ENCODE measurements at regions not wholly inside any gene's neighbourhood (a gene's known extent, or its start where the extent isn't known, plus 50 kb on each side); places are given as distances from the start of the nearest gene placed in this dataset.

DNA sequence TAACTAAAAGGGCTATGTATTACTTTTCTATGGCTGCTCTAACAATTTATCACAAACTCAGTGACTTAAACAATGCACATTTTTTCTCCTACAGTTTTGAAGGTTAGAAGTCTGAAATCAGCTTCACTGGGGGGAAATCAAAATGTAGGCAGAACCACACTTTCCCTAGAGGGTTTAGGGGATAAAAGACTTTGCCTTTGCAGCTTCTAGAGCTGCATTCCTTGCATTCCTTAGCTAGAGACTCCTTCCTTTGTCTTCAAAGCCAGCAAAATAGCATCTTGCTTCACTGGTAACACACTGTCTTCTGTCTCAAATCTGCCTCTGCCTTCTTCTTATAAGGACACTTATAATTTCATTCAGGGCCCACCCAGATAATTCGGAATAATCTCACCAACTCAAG lies 152.4 kb upstream of the SPIN4 start:
- peaks cover 32% of the 10 kb centered on the region for H3K9me3 Mint-ChIP-seq
- no peak for DNase-seq (ENCODE audit: low spot score in 2 of 2, unreplicated experiment in 2 of 2)
- H3K4me3 Mint-ChIP-seq, result no peak overlapping the region
- H3K27ac Mint-ChIP-seq, result peak overlapping the region; percentile 83
- H3K4me1 Mint-ChIP-seq, result peaks cover 6% of the 10 kb centered on the region
- H3K27me3 Mint-ChIP-seq (ENCODE audit: low read depth), result no peaks in the 10 kb centered on the region
- TF ChIP-seq, protein P1, sequence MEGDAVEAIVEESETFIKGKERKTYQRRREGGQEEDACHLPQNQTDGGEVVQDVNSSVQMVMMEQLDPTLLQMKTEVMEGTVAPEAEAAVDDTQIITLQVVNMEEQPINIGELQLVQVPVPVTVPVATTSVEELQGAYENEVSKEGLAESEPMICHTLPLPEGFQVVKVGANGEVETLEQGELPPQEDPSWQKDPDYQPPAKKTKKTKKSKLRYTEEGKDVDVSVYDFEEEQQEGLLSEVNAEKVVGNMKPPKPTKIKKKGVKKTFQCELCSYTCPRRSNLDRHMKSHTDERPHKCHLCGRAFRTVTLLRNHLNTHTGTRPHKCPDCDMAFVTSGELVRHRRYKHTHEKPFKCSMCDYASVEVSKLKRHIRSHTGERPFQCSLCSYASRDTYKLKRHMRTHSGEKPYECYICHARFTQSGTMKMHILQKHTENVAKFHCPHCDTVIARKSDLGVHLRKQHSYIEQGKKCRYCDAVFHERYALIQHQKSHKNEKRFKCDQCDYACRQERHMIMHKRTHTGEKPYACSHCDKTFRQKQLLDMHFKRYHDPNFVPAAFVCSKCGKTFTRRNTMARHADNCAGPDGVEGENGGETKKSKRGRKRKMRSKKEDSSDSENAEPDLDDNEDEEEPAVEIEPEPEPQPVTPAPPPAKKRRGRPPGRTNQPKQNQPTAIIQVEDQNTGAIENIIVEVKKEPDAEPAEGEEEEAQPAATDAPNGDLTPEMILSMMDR (IDR thresholded peaks at IDR 0.05; ENCODE audit: unreplicated experiment), result no peak
- peaks cover 9% of the 10 kb centered on the region for H3K36me3 Mint-ChIP-seq

DNA sequence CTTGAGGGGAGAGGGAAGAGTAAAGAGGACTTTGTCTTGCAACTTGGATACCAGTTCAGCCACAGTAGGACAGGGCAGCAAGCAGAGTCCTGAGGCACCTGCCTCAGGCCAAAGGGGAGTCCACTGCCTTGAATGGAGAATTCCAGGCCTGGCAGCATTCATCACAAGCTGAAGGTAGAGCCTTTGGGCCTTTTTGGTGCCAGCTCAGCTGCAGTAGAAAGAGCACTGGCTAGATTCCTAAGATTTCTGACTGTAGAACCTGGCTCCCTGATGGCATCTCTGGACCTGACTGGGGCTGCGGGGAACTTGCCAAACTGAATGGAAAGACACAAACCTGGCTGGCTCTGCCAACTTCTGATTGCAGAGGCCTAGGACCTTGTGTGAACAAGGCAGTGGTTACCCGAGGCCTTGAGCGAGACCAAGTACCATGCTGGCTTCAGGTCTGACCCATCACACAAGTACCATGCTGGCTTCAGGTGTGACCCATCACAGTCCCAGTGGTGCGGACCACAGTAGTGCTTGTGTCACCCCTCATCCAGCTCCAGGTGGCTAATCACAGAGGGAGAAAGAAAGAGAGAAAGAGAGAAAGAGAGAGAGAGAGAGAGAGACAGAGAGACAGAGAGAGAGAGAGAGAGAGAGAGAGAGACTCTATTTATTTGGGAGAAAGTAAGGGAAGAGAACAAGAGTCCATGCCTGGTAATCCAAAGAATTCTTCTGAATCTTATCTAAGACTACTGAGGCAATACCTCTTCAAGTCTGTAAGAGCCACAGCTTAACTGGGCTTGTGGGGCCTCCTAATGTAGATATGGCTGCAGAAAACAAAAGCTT lies 137.6 kb upstream of the SPIN4 start:
- H3K9me3 Mint-ChIP-seq, result peaks cover 64% of the 10 kb centered on the region
- H3K36me3 Mint-ChIP-seq, result peaks cover 41% of the 10 kb centered on the region
- H3K4me3 Mint-ChIP-seq, result no peak overlapping the region
- no peak for DNase-seq (ENCODE audit: low spot score in 2 of 2, unreplicated experiment in 2 of 2)
- TF ChIP-seq, protein P1 (IDR thresholded peaks at IDR 0.05; ENCODE audit: unreplicated experiment), result no peak
- no peaks in the 10 kb centered on the region for H3K4me1 Mint-ChIP-seq
- H3K27me3 Mint-ChIP-seq (ENCODE audit: low read depth), result no peaks in the 10 kb centered on the region
- H3K27ac Mint-ChIP-seq, result no peak overlapping the region

DNA sequence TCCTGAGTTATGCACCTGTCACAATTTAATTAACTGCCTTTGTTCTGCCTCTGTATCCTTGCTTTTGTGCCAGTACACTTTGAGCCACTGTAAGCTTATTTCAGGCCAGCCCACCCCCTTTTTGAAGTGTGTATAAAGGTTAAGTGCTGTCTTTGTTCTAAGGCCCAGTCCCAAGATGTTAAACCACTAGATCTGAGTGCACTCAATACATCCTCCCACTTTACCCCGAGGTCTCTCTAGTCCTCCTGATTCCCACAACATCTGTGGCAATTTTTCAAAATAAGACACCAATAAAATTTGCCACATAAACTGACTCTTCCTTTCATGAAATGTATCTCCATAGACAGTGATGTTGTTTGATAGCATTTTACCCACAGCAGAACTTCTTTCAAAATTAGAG lies 124.1 kb upstream of the SPIN4 start:
- no peaks in the 10 kb centered on the region for H3K27me3 Mint-ChIP-seq (ENCODE audit: low read depth)
- H3K36me3 Mint-ChIP-seq, result peaks cover 55% of the 10 kb centered on the region
- no peak overlapping the region for H3K27ac Mint-ChIP-seq
- H3K4me3 Mint-ChIP-seq, result no peak overlapping the region
- peaks cover 68% of the 10 kb centered on the region for H3K9me3 Mint-ChIP-seq
- H3K4me1 Mint-ChIP-seq, result no peaks in the 10 kb centered on the region
- TF ChIP-seq, protein P1 (IDR thresholded peaks at IDR 0.05; ENCODE audit: unreplicated experiment), result no peak
- DNase-seq (ENCODE audit: low spot score in 2 of 2, unreplicated experiment in 2 of 2), result no peak

DNA sequence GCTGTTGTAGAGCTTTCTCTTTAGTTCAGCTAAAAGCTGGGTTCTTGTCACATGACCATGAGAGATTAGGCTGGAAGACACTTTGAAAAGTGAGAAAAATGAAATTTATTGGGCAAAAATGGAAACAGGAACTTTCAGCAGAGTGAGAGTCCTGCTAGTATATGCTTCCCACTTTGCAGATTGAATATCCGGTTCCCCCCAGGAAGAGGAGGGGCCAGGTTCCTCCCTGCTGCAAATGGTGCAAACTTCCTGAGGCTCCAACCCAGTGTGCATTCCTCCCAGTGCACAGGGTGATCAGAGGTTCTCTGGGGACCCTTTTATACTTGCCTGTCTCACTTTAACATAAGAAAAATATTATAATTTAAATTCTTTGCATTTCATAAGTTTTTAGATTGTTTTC lies 119.9 kb upstream of the SPIN4 start:
- DNase-seq (ENCODE audit: low spot score in 2 of 2, unreplicated experiment in 2 of 2), result no peak
- Mint-ChIP-seq H3K27ac (no peak overlapping the region), H3K9me3 (peaks cover 56% of the 10 kb centered on the region)

DNA sequence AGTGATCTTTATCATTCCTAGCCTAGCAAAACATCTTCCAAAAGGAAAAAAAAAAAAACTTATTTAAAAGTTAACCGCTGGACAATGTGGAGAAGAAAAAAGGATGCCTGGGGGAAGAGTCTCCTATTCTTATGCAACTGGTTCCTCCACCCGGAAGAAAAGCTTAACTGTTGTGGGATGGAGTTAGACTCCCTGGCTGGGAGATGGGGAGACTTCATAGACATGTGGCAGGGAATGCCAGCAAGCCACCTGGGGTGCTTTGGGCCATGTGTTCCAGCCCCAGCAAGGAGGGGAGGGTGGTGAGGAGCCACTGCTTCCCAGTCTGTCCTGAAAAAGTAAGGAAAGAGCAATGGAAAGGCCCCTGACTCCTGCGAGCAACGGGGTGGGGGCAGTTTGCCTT lies 119.4 kb upstream of the SPIN4 start:
- TF ChIP-seq, protein P1 (IDR thresholded peaks at IDR 0.05; ENCODE audit: unreplicated experiment), result no peak
- Mint-ChIP-seq H3K4me1 (no peaks in the 10 kb centered on the region), H3K36me3 (peaks cover 39% of the 10 kb centered on the region), H3K27ac (no peak overlapping the region), H3K9me3 (peaks cover 56% of the 10 kb centered on the region), H3K27me3 (ENCODE audit: low read depth) (no peaks in the 10 kb centered on the region), H3K4me3 (no peak overlapping the region)
- no peak for DNase-seq (ENCODE audit: low spot score in 2 of 2, unreplicated experiment in 2 of 2)

More for the DNA sequence above, 119.9 kb upstream of the SPIN4 start:
- Mint-ChIP-seq H3K4me3 (no peak overlapping the region), H3K4me1 (no peaks in the 10 kb centered on the region), H3K27me3 (ENCODE audit: low read depth) (no peaks in the 10 kb centered on the region), H3K36me3 (peaks cover 40% of the 10 kb centered on the region)
- TF ChIP-seq, protein P1 (IDR thresholded peaks at IDR 0.05; ENCODE audit: unreplicated experiment), result no peak

All from mesothelial cell of epicardium (in vitro differentiated cells).